Adrenal gland (tissue), 9 donors: ENCODE measurements at regions not wholly inside any gene's neighbourhood (a gene's known extent, or its start where the extent isn't known, plus 50 kb on each side); places are given as distances from the start of the nearest gene placed in this dataset.
A peak's percentile ranks its signal among the peaks of the same experiment; 100 is the strongest.

Experiments
- DNase-seq, 7 donors: peaks; one replicate each; pipeline ENCODE4 v3.0.0-alpha.2; 2019 to 2020
- H3K27ac ChIP-seq, 5 donors: fragments of 200-600 bp; sonication (generic) in 4 of 5; 1 replicate in 3 of 5; 2 replicates in 2 of 5; pipeline versions ENCODE4 v1.5.1 to v1.8.0; 2016 to 2020; ENCODE audit warnings: mild to moderate bottlenecking in 1 of 5
- H3K27me3 ChIP-seq: fragments of 200-600 bp; 2 replicates; pipeline ENCODE4 v1.8.0; 2021
- H3K36me3 ChIP-seq, 2 donors: fragments of 200-600 bp; replicated peaks in 1 of 2; 1 replicate in 1 of 2; 2 replicates in 1 of 2; pipeline versions ENCODE4 v1.5.1 to v1.8.0; 2018 to 2022
- H3K4me1 ChIP-seq, 2 donors: fragments of 200-600 bp; replicated peaks in 1 of 2; 1 replicate in 1 of 2; 2 replicates in 1 of 2; pipeline versions ENCODE4 v1.5.1 to v1.8.0; 2018 to 2021
- H3K4me3 ChIP-seq, 4 donors: fragments of 200-600 bp; sonication (generic) in 3 of 4; one replicate each; pipeline ENCODE4 v1.5.1; 2016 to 2018
- H3K9me3 ChIP-seq, 3 donors: fragments of 200-600 bp; sonication (generic) in 1 of 3; replicated peaks in 1 of 3; 1 replicate in 2 of 3; 2 replicates in 1 of 3; pipeline versions ENCODE4 v1.5.1 to v1.8.0; 2016 to 2021
- CTCF ChIP-seq, 6 experiments: fragments of 450-650 bp in 4 of 6; fragments of 200-600 bp in 2 of 6; sonication (generic) in 1 of 6; IDR thresholded peaks; 1 replicate in 5 of 6; 2 replicates in 1 of 6; pipeline versions ENCODE4 v1.5.1 to v1.8.0; 2016 to 2021; ENCODE audit warnings: antibody characterized with exemption in 6 of 6, mild to moderate bottlenecking in 2 of 6, moderate library complexity in 1 of 6
- POLR2A ChIP-seq, 2 donors: fragments of 450-650 bp; IDR thresholded peaks; one replicate each; pipeline ENCODE4 v1.6.1; 2017; ENCODE audit warnings: antibody characterized with exemption in 2 of 2, mild to moderate bottlenecking in 2 of 2, moderate library complexity in 1 of 2
- WGBS, 4 donors: extraction: QIAGEN DNeasy Blood & Tissue Kit in 2 of 4; methylation state at CpG; one replicate each; pipeline versions ENCODE4 v1.1.5 to v1.1.7; 2013 to 2017; 5-methylcytosine and 5-hydroxymethylcytosine counted together
- intact Hi-C, 2 donors: fragments of 100-400 bp; cut with DNase I; formaldehyde crosslinking; loops; one replicate each; pipeline versions ENCODE4 v1.14.1 to v1.15.0; 2022 to 2023
- donor health status: healthy with polysubstance abuse.
- donor health status: Bipolar disorder and iron deficiency.
- donor health status: DM: yes; HTN: yes; CAD: no.
- donor health status: DM: no; HTN: no; CAD: no.
- donor health status: DM: no; HTN: no; CAD: no.

DNA sequence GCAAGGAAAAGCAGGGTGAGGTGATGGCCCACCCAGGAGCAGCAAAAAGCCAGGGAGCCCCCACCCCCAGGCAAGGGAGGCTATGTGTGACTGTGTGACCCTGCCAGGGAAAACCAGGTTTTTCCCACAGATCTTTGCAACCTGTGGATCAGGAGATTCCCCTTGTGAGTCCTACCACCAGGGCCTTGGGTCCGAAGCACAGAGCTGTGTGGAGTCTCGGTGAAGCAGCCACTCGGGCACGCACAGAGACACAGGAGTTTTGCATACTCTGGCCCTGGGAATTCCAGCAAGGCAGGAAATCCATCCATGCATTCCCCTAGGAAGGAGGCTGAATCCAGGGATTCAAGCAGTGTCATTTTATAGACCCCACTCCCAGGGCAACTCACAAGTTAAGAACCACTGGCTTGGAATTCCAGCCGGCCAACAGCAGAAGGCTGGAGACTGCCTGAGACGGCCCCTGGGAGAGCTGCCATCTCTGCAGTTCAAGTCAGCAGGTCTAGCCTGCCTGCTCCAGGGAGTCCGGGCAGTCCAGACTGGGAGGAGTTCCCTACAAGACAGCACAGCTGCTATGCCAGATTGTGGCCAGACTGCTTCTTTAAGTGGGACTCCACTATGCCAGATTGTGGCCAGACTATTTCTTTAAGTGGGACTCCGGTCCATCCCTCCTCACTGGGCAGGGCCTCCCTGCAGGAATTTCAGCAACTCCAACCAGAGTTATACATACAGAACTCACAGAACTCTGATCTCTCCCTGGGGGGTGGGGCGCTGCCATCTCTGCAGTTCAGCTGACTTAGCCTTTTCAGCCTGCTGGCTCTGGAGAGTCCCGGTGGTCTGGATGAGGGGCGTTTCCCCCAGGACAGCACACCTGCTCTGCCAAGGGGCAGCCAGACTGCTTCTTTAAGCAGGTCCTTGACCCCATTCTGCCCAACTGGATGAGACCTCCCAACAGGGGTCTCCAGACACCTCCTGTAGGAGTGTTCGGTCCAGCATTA lies 85.1 kb upstream of the ADAD1 start:
- H3K4me3 ChIP-seq: no peak overlapping the region
- TF ChIP-seq CTCF (IDR thresholded peaks at IDR 0.05) (no peak), POLR2A (IDR thresholded peaks at IDR 0.05) (no peak)
- 84 to 100% (median 95%) methylated on average over 5 to 12 of the region's 12 CpGs for WGBS, 4 donors
- no peak overlapping the region for H3K27ac ChIP-seq
- no peaks in the 10 kb centered on the region for H3K9me3 ChIP-seq
- intact Hi-C loops: no loop called here
- no peak for DNase-seq
- H3K36me3 ChIP-seq: peaks cover 0 to 10% of the 10 kb centered on the region in 2 donors
- no peaks in the 10 kb centered on the region for H3K4me1 ChIP-seq
- no peaks in the 10 kb centered on the region for H3K27me3 ChIP-seq

DNA sequence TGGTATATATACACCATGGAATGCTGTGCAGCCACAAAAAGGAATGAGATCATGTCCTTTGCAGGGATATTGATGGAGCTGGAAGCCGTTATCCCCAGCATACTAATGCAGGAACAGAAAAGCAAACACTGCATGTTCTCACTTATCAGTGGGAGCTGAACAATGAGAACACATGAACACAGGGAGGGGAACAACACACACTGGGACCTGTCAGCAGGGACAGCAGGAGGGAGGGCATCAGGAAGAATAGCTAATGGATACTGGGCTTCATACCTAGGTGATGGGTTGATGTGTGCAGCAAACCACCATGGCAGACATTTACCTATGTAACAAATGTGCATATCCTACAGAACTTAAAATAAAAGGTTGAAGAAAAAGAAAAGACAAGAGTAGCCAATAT lies 81.1 kb upstream of the ADAD1 start:
- Histone ChIP-seq H3K9me3 (no peaks in the 10 kb centered on the region), H3K27ac (no peak overlapping the region), H3K27me3 (no peaks in the 10 kb centered on the region), H3K36me3 (peaks cover 0 to 10% of the 10 kb centered on the region in 2 donors), H3K4me3 (no peak overlapping the region), H3K4me1 (no peaks in the 10 kb centered on the region)
- intact Hi-C loops: no loop called here
- DNase-seq: no peak
- no peak for TF ChIP-seq POLR2A (IDR thresholded peaks at IDR 0.05)
- 95 to 100% (median 97%) methylated on average over 1 of the region's 1 CpG for WGBS, 4 donors

DNA sequence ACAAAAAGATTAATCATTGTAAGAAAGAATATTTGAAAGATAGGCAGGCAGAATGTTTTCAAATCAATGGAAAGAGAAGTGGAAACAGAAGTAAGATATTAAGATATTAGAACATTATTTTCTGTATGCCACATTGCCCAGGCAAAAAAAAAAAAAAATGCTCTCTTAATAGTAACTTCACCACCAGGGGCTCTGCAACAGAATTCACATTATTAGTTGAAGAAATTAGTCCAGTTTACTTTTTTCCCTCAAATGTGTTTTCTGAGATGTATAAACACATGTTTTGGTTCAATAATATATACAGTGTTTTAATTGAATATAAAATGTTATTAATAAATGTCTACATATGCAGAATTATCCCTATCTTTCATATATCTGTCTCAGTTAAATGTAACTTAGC lies 78.0 kb upstream of the ADAD1 start:
- DNase-seq: no peak
- no peak for TF ChIP-seq POLR2A (IDR thresholded peaks at IDR 0.05)
- peak in 1 of 6 experiments; percentile 7 for TF ChIP-seq CTCF (IDR thresholded peaks at IDR 0.05)
- Histone ChIP-seq H3K36me3 (peaks cover 0 to 5% of the 10 kb centered on the region in 2 donors), H3K27me3 (no peaks in the 10 kb centered on the region), H3K4me3 (no peak overlapping the region), H3K9me3 (no peaks in the 10 kb centered on the region), H3K4me1 (no peaks in the 10 kb centered on the region), H3K27ac (no peak overlapping the region)
- intact Hi-C loops: no loop called here

DNA sequence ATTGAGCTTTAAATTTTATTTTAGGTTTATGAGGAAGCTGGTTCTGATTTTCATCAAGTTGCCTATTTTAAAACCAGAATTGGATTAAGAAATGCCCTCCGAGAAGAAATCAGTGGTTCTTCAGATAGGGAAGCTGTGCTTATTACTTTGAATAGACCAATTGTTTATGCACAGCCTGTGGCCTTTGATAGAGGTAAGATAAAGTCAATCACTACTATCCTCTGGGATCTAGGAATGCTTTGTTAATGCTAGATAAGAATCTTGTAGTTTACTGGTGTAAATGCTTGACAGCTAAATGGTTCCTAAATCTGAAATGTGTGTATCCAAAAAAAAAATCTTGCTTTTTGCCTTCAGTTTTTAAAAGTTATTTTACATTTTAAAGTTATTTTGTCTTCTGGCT lies 73.0 kb upstream of the ADAD1 start:
- H3K4me1 ChIP-seq: no peaks in the 10 kb centered on the region
- H3K9me3 ChIP-seq: no peaks in the 10 kb centered on the region
- H3K27ac ChIP-seq: no peak overlapping the region
- no peaks in the 10 kb centered on the region for H3K27me3 ChIP-seq
- H3K4me3 ChIP-seq: no peak overlapping the region
- DNase-seq: no peak
- intact Hi-C loops: no loop called here
- peaks cover 0 to 5% of the 10 kb centered on the region in 2 donors for H3K36me3 ChIP-seq
- WGBS, 4 donors: 36 to 60% (median 42%) methylated on average over 1 of the region's 1 CpG
- no peak for TF ChIP-seq CTCF (IDR thresholded peaks at IDR 0.05)
- TF ChIP-seq POLR2A (IDR thresholded peaks at IDR 0.05): no peak
